SK-N-SH (cell line): ENCODE measurements at regions not wholly inside any gene's neighbourhood (a gene's known extent, or its start where the extent isn't known, plus 50 kb on each side); places are given as distances from the start of the nearest gene placed in this dataset.

ENCODE experiments used
- EP300 ChIP-seq, 2 experiments: IDR thresholded peaks; 2 replicates each; pipeline versions ENCODE4 v1.4.0 to v1.6.1; 2012; ENCODE audit warnings: borderline replicate concordance in 1 of 2, low read depth in 1 of 2, low read length in 1 of 2
- GABPA ChIP-seq: IDR thresholded peaks from 2 replicates; pipeline ENCODE4 v1.4.0; 2012; ENCODE audit warnings: low read depth, mild to moderate bottlenecking
- GATA2 ChIP-seq: sonication (generic); formaldehyde crosslinking; IDR thresholded peaks from 2 replicates; pipeline ENCODE4 v1.5.0; 2020; ENCODE audit warnings: mild to moderate bottlenecking, missing genetic modification reagents
- MXI1 ChIP-seq: IDR thresholded peaks from 2 replicates; pipeline ENCODE4 v1.6.1; 2012; ENCODE audit warnings: mild to moderate bottlenecking, low read depth, low read length, improper control_type of control experiment
- NFIC ChIP-seq: IDR thresholded peaks from 2 replicates; pipeline ENCODE4 v1.4.0; 2012; ENCODE audit warnings: borderline replicate concordance
- POLR2AphosphoS5 ChIP-seq: IDR thresholded peaks from 2 replicates; pipeline ENCODE4 v1.6.1; 2012; ENCODE audit warnings: low read depth, low read length
- RAD21 ChIP-seq: IDR thresholded peaks from 2 replicates; pipeline ENCODE4 v1.6.1; 2012; ENCODE audit warnings: mild to moderate bottlenecking, low read length
- YY1 ChIP-seq: IDR thresholded peaks from 2 replicates; pipeline ENCODE4 v1.4.0; 2012; ENCODE audit warnings: low read depth, mild to moderate bottlenecking
- TF ChIP-seq, protein P1 (sequence below): fragments of 200-600 bp; sonication (generic); IDR thresholded peaks from 2 replicates; pipeline ENCODE4 v1.6.1; 2017; ENCODE audit warnings: antibody characterized with exemption, mild to moderate bottlenecking, moderate library complexity
- TF ChIP-seq, protein P2 (sequence below): IDR thresholded peaks from 2 replicates; pipeline ENCODE4; 2012

GRCh38 chr12:24027352-24027751, 77.9 kb upstream of the SOX5 start:
- TF ChIP-seq GATA2 (CRISPR knock-in tag) = no peak
- TF ChIP-seq, protein P1, sequence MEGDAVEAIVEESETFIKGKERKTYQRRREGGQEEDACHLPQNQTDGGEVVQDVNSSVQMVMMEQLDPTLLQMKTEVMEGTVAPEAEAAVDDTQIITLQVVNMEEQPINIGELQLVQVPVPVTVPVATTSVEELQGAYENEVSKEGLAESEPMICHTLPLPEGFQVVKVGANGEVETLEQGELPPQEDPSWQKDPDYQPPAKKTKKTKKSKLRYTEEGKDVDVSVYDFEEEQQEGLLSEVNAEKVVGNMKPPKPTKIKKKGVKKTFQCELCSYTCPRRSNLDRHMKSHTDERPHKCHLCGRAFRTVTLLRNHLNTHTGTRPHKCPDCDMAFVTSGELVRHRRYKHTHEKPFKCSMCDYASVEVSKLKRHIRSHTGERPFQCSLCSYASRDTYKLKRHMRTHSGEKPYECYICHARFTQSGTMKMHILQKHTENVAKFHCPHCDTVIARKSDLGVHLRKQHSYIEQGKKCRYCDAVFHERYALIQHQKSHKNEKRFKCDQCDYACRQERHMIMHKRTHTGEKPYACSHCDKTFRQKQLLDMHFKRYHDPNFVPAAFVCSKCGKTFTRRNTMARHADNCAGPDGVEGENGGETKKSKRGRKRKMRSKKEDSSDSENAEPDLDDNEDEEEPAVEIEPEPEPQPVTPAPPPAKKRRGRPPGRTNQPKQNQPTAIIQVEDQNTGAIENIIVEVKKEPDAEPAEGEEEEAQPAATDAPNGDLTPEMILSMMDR = peak; percentile 9; the same call in 1 of the 2 replicates
- TF ChIP-seq POLR2AphosphoS5 = no peak
- no peak for TF ChIP-seq GABPA
- no peak for TF ChIP-seq RAD21
- TF ChIP-seq EP300 (IDR thresholded peaks at IDR 0.05; ENCODE audit: borderline replicate concordance in 1 of 2, low read depth in 1 of 2, low read length in 1 of 2) = no peak
- no peak for TF ChIP-seq MXI1
- TF ChIP-seq NFIC = no peak
- no peak for TF ChIP-seq YY1
- TF ChIP-seq, protein P2, sequence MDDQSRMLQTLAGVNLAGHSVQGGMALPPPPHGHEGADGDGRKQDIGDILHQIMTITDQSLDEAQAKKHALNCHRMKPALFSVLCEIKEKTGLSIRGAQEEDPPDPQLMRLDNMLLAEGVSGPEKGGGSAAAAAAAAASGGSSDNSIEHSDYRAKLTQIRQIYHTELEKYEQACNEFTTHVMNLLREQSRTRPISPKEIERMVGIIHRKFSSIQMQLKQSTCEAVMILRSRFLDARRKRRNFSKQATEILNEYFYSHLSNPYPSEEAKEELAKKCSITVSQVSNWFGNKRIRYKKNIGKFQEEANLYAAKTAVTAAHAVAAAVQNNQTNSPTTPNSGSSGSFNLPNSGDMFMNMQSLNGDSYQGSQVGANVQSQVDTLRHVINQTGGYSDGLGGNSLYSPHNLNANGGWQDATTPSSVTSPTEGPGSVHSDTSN = no peak
